GM12891 (cell line): ENCODE measurements at regions not wholly inside any gene's neighbourhood (a gene's known extent, or its start where the extent isn't known, plus 50 kb on each side); places are given as distances from the start of the nearest gene placed in this dataset.

Experiments used
- DNase-seq: peaks from one replicate; pipeline ENCODE4 v3.0.0; 2011; ENCODE audit warnings: low spot score; ENCODE audit not compliant: insufficient read length
- FAIRE-seq: peaks from 2 replicates; lab custom pipeline; 2011; peaks lifted over from hg19 to GRCh38; lab: Jason Lieb, UNC
- PAX5 ChIP-seq: IDR thresholded peaks from 2 replicates; pipeline ENCODE4 v1.6.1; 2011; ENCODE audit warnings: low read length, moderate library complexity, mild to moderate bottlenecking; ENCODE audit not compliant: insufficient read depth, severe bottlenecking
- POLR2A ChIP-seq: IDR thresholded peaks from 2 replicates; pipeline ENCODE4 v1.6.1; 2011; ENCODE audit warnings: low read depth, low read length, control low read depth
- POLR2AphosphoS5 ChIP-seq: IDR thresholded peaks from 2 replicates; pipeline ENCODE4 v1.6.1; 2011; ENCODE audit warnings: low read depth, low read length, control low read depth
- POU2F2 ChIP-seq: IDR thresholded peaks from 2 replicates; pipeline ENCODE4 v1.6.1; 2011; ENCODE audit warnings: low read depth, mild to moderate bottlenecking, control low read depth, low read length, moderate library complexity
- SPI1 ChIP-seq: IDR thresholded peaks from 2 replicates; pipeline ENCODE4 v1.6.1; 2011; ENCODE audit warnings: low read depth, low read length, control low read depth
- TAF1 ChIP-seq: IDR thresholded peaks from 2 replicates; pipeline ENCODE4 v1.6.1; 2011; ENCODE audit warnings: low read depth, low read length, control low read depth

DNA sequence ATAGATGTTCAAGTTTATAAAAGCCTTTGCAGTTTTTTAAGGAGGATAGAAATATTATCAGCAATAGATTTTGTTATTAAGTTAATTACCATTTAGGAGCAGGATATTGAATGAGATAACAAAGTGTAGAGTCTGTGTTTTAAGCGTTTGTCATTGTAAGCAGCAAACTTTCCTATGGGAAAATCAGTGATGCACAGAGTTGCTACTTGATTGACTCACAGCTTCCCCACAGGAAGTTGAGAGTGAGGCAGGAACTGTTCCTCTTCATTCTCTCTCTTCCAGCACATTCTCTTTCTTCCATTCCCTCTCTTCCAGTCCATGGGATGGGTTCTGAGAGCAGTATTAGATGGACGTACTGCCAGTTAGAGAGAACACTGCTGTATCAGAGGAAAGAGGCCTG lies 867.7 kb upstream of the AGA start:
- FAIRE-seq (no peak), DNase-seq (no peak)

GRCh38 chr4:178311997-178312396 lies 869.8 kb upstream of the AGA start:
- FAIRE-seq (no peak), DNase-seq (no peak)
- TF ChIP-seq POLR2AphosphoS5 (no peak), PAX5 (no peak), POU2F2 (no peak), TAF1 (no peak), POLR2A (no peak), SPI1 (no peak)

More for the DNA sequence above, 867.7 kb upstream of the AGA start:
- TF ChIP-seq TAF1 = no peak
- no peak for TF ChIP-seq PAX5
- no peak for TF ChIP-seq POLR2AphosphoS5
- no peak for TF ChIP-seq POLR2A

DNA sequence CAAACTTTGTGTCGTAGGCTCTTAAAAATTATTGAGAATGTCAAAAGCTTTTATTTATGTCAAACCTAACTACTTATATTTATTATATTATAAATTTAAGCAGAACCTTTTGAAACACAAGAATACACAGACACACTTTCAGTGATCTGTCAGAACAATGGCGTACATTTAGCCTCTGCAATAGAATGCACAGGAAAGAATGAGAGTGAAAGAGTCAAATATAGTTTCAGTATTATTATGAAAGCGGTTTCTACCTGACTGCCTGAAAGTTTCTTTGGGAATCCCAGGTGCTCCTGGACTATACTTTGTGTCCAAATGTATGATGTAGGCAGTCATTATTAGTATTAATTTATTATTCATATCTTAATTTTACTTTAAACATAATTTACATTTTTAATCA lies 872.0 kb upstream of the AGA start:
- TF ChIP-seq POLR2AphosphoS5 (no peak), PAX5 (no peak), POU2F2 (no peak), POLR2A (no peak), SPI1 (no peak)
- DNase-seq (no peak), FAIRE-seq (no peak)

GRCh38 chr4:178316211-178316610 lies 874.0 kb upstream of the AGA start:
- DNase-seq (no peak), FAIRE-seq (no peak)
- TF ChIP-seq TAF1 (no peak), PAX5 (no peak), POLR2AphosphoS5 (no peak), SPI1 (no peak), POLR2A (no peak), POU2F2 (no peak)

DNA sequence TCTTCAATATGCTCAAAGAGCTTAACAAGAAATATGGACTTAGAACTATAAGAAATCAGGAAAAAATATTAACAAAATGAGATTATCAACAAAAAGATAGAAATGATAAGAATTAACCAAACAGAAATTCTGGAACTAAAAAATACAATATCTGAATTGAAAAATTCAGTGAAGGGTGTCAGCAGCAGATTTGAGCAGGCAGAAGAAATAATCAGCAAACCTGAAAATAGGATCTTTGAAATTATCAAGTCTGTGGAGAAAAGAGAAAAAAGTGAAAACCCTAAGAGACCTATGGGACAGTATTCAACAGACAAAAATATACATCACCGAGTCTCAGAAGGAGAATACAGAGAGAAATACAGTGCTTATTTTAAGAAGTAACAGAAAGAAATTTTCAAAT lies 877.8 kb upstream of the AGA start:
- FAIRE-seq (no peak), DNase-seq (no peak)
- TF ChIP-seq SPI1 (no peak), PAX5 (no peak), POU2F2 (no peak), TAF1 (no peak), POLR2A (no peak), POLR2AphosphoS5 (no peak)

GRCh38 chr4:178322524-178323183 lies 880.4 kb upstream of the AGA start:
- FAIRE-seq (no peak), DNase-seq (no peak)
- TF ChIP-seq SPI1 = no peak
- no peak for TF ChIP-seq PAX5
- no peak for TF ChIP-seq POLR2A
- TF ChIP-seq POU2F2 = no peak
- TF ChIP-seq POLR2AphosphoS5 = no peak
- TF ChIP-seq TAF1 = no peak

DNA sequence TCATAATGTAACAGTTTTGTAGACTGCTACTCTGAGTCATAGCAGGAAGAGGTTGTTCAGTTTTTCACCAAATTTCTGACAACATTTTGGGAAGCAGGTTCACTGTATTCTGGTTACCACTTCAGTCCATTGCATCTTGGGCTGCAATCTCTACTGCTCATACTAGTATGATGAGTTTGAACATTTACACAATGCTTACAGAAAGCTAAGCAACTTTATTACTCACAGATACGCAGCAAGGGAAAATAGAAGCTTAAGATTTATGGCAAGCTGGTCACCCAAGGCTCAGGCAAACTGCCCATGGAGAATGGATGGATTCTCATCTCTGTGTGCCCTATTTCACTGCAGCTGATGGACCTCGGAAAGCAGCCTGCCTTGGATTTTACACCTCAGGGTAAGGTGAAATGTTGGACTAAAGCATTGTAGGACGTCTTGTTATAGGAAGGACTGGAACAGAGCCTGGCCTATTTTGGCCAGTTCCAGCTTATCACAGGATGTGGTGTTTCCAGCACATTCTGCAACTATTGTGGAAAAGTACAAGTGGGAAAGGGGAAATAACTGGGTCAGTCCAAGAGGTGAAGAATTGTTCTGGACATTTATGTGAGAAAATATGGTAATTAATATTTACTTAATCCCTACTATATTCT lies 887.1 kb upstream of the AGA start:
- DNase-seq (no peak), FAIRE-seq (no peak)

DNA sequence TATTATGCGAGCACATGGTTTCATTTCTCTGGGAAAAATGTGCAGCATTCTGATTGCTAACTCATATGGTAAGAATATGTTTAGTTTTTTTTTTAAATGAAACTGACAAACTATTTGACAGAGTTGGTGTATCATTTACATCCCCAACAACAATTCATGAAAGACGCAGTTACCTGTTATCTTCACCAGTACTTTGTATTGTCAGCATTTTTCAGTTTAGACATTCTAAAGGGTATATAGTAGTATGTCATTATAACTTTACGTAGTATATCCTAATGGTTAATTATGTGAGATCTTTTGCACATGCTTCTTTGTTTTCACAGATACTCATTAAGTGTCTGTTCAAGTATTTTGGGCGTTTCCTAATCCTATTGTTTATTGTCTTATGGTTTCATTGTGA lies 891.1 kb upstream of the AGA start:
- DNase-seq (no peak), FAIRE-seq (no peak)
- TF ChIP-seq POLR2AphosphoS5 (no peak), TAF1 (no peak), POU2F2 (no peak), PAX5 (no peak), POLR2A (no peak), SPI1 (no peak)

More for the DNA sequence above, 887.1 kb upstream of the AGA start:
- TF ChIP-seq POU2F2 (no peak), POLR2A (no peak), SPI1 (no peak), PAX5 (no peak), TAF1 (no peak), POLR2AphosphoS5 (no peak)

DNA sequence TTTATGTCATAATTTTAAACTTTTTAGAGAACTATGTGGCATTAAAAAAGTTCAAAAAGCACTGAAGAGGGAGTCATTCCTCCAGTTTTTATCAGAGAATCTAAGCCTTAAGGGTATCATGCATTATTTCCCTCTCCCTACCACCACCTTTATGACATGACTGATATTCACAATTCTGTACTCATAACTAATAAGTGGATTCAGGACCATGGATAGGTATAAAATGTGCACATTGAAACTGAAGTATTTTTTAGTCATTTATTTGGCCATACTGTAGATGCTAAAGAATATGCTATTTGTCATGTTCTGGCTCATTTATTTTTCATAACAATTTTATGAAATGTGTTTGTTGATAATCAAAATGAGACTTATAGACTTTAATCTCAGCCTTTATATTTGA lies 897.5 kb upstream of the AGA start:
- FAIRE-seq = no peak
- DNase-seq = no peak
- no peak for TF ChIP-seq POU2F2
- no peak for TF ChIP-seq POLR2AphosphoS5
- TF ChIP-seq TAF1 = no peak
- TF ChIP-seq POLR2A = no peak

DNA sequence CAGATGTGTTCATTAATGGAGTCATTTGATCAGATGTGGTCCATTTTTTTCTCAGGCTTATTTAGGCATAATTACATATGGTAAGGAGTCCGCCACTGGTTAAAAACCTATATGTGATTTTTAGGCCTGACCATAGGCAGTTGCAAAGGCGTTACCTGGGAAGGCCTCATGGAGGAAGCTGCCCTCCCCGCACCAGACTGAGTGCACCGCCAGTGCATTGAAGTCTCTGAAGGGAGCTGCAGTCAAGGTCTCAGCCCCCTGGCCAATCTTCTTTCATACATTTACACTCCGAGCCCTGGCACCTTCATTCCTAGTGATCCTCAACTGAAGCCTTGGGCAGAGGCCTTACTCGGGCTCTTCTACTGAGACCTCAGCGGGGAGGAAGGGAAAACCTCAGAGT lies 898.2 kb upstream of the AGA start:
- no peak for TF ChIP-seq POLR2AphosphoS5
- TF ChIP-seq PAX5 = no peak
- TF ChIP-seq SPI1 = no peak
- no peak for TF ChIP-seq TAF1
- no peak for TF ChIP-seq POU2F2
- TF ChIP-seq POLR2A = no peak
- FAIRE-seq = no peak
- DNase-seq = no peak
